ENCODE measurements at regions not wholly inside any gene's neighbourhood (a gene's known extent, or its start where the extent isn't known, plus 50 kb on each side); places are given as distances from the start of the nearest gene placed in this dataset.
"Not testable (repeated sequence)": the region's sequence is repeated elsewhere in the genome, so short reads cannot be mapped to it uniquely, and the experiment has no call there.

DNA sequence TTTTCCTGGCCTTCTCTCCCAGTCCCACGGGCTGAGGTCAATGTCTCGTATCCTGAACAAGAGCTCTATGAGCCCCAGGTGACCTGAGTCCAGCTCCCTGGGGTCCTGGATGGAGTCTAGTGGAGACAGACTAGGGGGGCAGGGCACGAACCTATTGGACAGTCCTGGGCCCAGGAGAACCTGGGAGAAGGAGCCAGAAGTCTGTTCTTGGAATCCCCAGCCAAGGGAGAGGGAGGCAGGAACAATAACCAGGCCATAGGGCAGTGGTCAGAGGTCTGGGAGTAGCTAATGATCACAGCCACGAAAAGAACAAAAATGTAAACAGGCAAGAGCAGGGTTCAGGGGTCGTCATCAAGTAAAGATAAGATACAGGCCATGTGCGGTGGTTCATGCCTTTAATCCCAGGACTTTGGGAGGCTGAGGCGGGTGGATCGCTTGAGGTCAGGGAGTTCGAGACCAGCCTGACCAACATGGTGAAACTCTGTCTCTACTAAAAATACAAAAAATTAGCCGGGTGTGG, 60.8 kb downstream of the COPRS start:
- DNase-seq (ENCODE audit: low read depth in 3 of 3), result no peak

DNA sequence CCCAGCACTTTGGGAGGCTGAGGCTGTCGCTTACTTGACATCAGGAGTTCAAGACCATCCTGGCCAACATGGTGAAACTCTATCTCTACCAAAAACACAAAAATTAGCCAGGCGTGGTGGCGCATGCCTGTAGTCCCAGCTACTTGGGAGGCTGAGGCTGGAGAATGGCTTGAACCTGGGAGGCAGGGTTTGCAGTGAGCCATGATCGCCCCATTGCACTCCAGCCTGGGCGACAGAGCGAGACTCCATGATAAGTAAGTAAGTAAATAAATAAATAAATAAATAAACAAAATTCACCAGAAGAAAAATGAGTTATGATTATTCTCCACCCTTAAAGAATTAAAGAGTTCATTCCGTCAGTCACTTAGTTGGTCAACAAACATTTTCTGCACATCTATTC, 63.1 kb downstream of the COPRS start:
- not testable (repeated sequence) for DNase-seq (ENCODE audit: low read depth in 3 of 3)

DNA sequence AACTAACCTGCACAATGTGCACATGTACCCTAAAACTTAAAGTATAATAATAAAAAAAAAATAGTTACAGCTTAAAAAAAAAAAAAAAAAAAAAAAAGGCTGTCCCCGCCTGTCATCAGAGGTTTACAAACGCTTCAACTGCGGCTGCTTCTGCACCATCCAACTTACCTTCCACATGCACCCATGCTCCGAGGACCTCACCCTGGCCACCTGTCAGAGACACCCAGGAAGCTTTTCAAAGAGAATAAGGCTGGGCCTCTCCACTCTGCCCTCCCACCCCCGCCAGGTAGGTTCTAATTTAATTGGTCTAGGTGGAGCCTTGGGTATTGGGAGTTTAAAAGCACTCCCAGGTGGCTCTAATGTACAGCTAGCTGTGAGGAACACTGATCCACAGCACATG, 64.9 kb downstream of the COPRS start:
- DNase-seq (ENCODE audit: low read depth in 3 of 3), result no peak

DNA sequence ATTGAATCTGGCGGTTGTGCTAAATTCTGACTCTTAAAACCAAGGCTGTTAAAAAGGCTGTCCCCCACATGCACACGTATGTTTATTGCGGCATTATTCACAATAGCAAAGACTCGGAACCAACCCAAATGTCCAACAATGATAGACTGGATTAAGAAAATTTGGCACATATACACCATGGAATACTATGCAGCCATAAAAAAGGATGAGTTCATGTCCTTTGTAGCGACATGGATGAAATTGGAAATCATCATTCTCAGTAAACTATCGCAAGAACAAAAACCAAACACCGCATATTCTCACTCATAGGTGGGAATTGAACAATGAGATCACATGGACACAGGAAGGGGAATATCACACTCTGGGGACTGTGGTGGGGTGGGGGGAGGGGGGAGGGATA, 65.4 kb downstream of the COPRS start:
- DNase-seq (ENCODE audit: low read depth in 3 of 3), result not testable (repeated sequence)

DNA sequence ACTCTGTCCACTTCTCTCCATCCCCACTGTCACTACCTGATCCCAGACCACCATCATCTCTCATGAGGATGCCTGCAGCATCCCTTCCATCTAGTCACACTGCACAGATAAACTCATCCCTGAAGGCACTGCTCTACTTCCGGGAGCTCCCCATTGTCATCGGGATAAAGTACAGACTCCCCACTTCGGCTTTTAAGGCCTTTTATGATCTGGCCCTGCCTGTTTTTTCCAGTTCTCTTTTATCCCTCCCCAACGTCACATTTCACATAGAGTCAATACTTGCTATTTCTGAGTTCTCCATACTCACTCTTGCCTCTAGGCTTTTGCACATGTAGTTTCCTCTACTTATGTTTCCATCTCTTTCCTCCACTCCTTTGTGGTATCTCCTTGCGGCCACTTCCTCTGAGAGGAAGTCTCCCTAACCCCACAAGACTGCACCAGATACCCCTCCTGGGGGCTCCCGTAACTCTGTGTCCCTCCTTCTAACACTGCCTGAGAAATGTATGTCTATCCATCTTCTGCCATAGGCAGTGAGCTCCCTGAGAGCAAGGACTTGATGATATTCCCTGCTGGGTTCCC, 66.9 kb downstream of the COPRS start:
- DNase-seq (ENCODE audit: low read depth in 3 of 3), result no peak

DNA sequence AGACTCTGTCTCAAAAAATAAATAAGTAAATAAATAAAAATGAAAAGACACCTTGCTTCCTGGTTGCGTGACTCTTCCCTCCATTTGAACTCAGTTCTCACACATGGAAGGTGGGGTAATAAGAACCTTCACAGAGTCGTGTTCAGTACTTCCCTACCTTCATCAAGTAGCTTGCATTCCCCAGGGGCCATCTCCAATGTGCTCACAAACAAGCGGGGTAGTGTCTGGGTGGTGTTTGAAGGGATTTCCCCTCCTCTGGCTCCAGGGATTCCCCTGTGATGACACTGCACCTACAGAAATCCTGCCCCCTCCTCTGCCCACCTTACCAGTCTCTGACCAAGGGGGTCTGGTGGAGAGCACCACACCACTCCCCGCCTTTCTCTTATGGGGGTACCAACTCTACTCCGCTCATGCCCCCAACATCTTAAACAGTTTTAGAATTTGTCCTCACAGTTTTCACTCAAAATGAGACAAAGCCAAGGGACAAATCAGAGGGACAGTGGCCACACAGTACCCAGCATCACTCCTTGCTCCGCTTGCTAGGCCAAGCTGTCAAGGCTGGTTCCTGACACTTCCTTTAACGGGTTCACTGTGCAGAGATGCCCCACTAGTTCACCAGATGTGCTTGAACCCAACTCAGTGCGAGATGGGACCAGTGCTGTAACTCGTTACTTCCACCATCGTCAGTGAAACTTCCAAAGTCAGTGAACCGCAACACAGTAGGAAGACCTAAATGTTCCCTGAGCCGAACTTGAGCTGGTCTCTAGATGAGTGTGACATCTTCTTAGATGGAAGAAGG, 69.1 kb downstream of the COPRS start:
- no peak for DNase-seq (ENCODE audit: low read depth in 3 of 3)

DNA sequence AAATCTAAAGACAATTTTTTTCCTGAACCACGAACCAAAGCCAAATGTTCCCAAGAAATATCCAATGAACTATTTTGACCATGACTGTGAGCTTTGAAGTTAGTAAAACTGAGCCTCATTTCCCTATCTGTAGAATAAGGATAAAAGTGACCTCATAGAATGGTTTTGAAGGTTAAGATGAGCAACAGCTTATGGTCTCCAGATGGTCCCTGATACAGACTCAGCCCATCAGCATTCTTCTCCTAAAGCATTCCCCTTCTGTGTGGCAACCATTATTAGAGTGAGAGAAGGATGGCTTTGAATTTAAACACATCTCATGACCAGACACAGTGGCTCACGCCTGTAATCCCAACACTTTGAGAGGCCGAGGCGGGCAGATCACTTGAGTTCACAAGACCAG, 70.1 kb downstream of the COPRS start:
- DNase-seq (ENCODE audit: low read depth in 3 of 3), result no peak

DNA sequence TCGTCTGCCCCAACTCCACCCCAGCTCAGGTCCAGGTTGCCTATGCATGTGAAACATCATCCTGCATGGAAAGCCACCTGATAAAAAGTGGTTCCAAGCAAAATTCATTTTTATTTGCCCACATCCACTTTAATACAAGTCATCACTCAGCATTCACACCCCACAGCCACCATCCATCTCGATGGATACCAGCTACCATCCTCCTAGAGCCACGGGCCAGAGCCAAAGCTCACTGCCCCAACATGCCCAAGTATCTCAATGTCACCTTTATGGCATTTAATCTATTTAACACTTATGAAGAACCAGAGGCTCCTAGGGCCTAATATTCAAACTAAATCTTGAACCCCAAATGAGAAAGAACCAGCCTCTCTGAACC, 70.5 kb downstream of the COPRS start:
- DNase-seq (ENCODE audit: low read depth in 3 of 3), result no peak

DNA sequence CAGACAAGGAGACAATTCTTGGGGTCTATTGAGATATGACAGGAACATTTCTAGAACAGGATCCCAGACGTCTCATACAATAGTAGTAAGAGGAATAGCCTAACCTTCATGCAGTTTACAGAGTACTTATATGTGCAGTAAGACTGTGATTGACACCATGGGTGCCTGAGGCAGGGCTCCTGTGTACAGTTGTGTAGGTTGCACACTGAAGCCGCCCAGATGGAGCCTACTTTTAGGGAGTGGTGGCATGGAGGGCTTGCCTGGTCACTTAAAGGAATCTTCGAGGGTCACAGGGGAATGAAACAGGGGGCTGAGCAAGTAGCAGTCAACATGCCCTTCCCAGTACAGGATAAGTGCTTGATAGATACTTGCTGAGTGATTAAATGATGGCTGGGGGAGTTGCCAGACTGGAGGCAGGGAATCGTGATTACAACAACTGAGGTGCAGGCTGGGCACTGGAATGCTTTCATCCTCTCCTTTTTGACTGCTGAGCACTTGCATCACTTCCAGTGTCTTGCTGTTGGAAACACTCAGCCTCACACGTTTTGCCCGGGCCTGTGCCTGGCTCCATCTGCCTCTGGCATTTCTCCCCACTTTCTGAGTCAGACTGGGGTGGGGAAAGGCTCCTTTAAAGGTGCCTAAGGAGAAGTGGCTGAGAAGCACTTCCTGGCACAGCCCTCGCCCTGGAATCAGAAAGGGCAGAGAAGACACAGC, 71.0 kb downstream of the COPRS start:
- DNase-seq (ENCODE audit: low read depth in 3 of 3), result no peak

DNA sequence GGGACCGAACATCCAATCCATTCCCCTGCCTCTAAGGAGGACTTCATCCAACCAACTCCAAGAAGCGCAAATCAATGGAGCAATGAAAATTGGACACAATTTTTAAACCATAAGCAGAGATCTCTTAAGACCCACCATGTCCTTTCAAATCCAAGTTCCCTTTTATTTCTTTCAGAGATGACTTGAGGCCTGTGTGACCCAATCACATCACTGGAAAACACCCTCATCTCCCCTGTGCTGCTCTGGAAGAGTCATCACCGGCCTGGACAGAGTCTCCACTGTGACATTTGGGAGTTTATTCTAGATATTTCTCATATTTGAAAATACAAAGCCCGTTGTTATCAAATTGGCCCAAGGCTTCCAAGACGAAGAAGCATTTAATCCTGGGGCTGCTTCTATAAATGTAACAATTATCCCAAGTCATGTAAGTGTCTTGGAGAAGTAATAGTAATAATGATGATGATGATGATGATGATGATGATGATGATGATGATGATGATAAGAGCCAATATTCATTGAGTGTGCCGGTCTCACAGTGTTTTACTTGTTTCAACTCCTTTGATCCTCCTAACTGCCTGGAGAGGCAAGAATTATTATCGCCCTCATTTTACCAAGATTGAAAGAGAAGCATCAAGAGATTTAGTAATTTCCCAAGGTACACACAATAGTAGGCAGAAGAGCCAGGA, 72.1 kb downstream of the COPRS start:
- DNase-seq (ENCODE audit: low read depth in 3 of 3), result no peak

DNA sequence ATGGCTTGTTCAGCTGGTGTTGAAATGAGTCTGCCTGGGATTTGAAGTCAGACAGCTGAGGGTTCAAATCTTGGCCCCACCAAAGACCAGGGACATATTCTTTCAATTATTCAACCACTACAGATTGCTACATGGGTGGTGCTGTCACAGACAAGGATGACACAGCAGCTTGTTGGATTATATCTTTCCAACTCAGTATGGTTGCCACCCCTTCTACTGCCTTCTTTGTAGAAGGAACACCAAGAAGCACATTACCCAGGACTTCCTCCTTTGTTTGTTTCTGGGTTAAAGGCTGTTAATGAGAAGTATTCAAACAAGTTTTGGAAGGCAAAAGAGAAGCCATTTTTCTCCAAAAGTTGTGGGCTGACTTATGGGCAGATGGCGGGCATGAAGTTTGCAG, 78.6 kb downstream of the COPRS start:
- no peak for DNase-seq (ENCODE audit: low read depth in 3 of 3)

DNA sequence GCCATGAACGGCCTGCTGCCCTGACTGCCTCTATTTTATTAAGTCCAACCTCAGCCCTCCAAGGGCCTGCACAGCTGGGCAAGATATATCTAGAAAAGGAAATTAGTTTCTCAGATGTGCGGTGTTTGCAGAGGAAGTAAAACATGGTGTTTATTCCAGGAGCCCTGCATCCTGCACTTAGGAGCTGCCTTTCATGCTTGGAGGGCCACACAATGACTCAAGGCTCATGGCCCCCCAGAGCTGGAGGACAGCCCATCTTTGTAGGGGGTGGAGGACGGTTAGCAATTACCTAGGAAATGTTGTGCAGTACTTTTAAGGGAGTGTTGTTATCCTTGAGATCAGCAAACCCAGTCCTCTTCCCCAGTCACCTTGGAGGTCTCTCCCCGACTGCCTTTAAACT, 80.5 kb downstream of the COPRS start:
- no peak for DNase-seq (ENCODE audit: low read depth in 3 of 3)

DNA sequence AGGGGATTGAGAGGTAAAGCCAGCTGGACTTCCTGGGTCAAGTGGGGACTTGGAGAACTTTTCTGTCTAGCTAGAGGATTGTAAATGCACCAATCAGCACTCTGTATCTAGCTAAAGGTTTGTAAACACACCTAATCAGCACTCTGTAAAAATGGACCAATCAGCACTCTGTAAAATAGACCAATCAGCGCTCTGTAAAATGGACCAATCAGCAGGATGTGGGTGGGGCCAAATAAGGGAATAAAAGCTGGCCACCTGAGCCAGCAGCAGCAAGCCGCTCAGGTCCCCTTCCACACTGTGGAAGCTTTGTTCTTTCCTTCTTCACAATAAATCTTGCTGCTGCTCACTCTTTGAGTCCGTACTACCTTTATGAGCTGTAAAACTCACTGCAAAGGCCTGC, 87.7 kb downstream of the COPRS start:
- not testable (repeated sequence) for DNase-seq (ENCODE audit: low read depth in 3 of 3)

DNA sequence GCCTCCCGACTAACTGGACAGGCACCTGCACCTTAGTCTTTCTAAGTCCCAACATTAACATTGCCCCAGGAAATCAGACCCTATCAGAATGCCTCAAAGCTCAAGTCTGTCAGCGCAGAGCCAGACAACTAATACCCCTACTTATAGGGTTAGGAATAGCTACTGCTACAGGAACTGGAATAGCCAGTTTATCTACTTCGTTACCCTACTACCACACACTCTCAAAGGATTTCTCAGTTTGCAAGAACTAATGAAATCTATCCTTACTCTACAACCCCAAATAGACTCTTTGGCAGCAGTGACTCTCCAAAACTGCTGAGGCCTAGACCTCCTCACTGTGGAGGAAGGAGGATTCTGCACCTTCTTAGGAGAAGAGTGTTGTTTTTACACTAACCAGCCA, 88.5 kb downstream of the COPRS start:
- DNase-seq (ENCODE audit: low read depth in 3 of 3), result not testable (repeated sequence)

DNA sequence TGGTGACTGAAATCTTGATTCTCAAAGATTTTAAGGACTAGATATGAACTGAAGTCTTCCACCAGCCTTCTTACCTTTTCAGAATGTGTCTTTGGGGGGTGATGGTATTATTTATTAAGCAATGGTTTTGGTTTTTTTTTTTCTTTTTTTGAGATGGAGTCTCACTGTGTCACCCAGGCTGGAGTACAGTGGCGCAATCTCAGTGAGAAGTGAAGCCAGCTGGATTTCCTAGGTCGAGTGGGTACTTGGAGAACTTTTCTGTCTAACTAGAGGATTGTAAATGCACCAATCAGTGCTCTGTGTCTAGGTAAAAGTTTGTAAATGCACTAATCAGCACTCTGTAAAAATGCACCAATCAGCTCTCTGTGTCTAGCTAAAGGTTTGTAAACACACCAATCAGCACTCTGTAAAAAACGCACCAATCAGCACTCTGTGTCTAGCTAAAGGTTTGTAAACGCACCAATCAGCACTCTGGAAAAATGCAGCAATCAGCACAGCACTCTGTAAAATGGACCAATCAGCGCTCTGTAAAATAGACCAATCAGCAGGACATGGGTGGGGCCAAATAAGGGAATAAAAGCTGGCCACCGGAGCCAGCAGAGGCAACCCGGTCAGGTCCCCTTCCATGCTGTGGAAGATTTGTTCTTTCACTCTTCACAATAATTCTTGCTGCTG, 97.1 kb downstream of the COPRS start:
- DNase-seq (ENCODE audit: low read depth in 3 of 3), result not testable (repeated sequence)

DNA sequence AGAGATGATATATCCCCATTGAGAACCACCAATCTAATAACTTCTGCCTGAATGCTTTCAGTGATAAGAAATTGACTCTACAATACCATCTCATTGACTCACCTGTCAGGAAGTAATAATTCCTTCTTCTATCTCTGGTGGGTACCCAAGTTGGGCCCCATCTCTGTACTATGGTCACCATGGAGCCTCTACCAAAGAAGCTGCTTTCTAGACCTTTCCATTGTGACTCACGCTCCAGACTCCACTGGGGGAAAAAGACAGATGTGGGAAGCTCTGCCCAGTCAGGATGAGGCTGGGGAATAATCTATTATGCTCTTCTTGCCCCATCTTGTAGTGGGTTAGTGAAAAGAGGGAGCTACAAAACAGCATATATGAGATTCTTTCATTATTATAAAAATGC, 100.4 kb downstream of the COPRS start:
- no peak for DNase-seq (ENCODE audit: low read depth in 3 of 3)

DNA sequence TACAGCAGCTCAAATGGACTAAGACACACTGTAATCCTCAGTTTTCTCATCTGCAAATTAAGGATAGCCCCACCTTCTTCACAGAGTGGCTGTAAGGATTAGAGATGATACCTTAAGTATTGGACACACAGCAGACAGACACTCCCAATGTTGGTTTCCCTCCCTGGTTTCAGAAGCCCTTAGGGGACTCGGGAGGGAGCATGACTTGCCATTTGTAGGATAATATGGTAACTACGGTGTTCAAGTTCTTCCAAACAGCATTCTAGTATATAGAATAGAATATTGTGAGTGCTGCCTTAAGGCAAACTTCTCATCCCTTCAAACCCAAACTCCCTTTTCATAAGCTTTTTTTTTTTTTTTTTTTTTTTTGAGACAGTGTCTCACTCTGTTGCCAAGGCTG, 101.9 kb downstream of the COPRS start:
- no peak for DNase-seq (ENCODE audit: low read depth in 3 of 3)

DNA sequence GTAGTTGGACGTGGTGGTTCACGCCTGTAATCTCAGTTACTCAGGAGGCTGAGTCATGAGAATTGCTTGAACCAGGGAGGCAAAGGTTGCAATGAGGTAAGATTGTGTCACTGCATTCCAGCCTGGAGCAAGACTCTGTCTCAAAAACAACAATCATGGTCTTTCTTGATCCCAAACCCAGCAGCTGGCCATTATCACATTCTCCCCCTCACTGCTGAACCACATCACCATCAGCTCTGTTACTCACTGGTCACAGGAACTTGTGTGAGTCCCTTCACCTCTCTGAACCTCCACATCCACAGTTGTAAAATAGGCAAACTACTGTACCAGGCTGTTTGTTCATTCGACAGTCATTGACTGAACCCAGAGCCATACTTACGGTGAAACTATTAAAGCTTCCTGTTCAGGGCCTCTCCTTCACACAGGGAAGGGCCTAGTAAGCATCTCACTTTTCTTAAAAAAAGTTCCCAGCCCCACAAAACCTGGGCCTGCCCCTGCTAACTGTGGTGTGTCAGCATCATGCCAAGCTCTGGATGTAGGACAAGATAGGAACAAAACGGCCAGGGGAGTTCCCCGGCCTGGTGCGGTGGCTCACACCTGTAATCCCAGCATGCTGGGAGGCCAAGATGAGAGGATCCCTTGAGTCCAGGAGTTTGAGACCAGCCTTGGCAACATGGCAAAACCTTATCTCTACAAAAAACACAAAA, 104.7 kb downstream of the COPRS start:
- DNase-seq (ENCODE audit: low read depth in 3 of 3), result no peak

DNA sequence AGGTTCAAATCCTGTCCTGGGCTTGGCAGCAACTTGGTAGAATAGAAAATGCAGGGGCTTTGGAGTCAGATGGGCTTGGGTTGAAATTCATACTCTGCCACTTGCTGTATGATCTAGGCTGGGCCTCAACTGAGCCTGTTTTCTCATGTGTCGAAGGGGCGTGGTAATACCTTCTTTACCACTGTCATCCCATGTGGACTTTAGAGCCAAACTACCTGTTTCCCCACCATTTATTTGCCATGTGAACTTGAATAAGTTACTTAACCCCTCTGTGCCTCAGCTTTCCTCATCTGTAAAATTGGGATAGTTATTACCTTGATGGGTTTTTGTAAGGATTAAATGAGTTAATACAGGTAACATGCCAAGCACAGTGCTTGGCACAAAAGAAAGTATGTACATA, 106.0 kb downstream of the COPRS start:
- no peak for DNase-seq (ENCODE audit: low read depth in 3 of 3)

DNA sequence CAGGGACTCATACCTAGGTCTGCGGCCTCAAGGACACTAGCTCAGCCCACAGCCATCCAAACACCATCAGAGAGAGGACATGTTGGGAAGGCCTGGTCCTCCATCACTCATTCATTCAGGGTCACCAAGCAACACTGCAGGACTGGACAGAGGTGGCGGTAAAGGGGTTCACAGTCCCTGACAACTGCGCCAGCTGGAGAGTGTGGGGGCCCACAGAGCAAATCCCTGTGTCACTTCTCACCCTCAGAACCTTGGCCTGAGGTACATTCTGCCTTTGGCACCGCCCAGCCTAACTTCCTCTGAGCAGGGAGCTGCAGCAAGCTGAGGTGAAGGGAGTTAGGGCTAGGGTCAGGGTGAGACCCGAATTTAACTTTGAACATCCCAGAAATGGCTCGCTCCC, 106.5 kb downstream of the COPRS start:
- DNase-seq (ENCODE audit: low read depth in 3 of 3), result no peak

DNA sequence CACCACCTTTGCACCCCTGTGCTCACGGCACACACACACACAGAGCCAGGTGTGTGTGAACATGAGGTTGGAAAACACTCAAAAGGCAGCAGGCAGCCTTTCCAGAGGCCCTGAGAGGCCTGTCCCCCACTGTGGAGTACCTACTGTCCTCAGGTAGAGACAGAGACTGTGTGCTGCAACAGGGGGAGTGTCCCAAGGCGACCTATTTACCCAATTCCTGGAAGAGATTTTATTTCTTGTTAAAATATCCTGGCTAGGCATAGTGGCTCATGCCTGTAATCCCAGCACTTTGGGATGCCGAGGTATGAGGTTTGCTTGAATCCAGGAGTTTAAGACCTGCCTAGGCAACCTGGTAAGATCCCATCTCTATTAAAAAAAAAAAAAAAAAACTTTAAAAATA, 108.5 kb downstream of the COPRS start:
- no peak for DNase-seq (ENCODE audit: low read depth in 3 of 3)

Data from stimulated activated CD4-positive, alpha-beta T cell treated with anti-CD3 and anti-CD28 coated beads, TNF-alpha, amount 100 ng/mL, for 48 hours (primary cell).